A549 (cell line): ENCODE measurements at regions not wholly inside any gene's neighbourhood (a gene's known extent, or its start where the extent isn't known, plus 50 kb on each side); places are given as distances from the start of the nearest gene placed in this dataset.

ENCODE experiments used
- ATAC-seq, 2 experiments: fragments of 200-7000 bp in 1 of 2; fragments of >200 bp in 1 of 2; cut with Nextera tagmentation in 1 of 2; cut with Tn5 transposase in 1 of 2; 3 replicates each; pipeline versions ENCODE4 v1.8.0 to v1.9.1; 2018 to 2020; ENCODE audit warnings: mild to moderate bottlenecking in 1 of 2, moderate library complexity in 1 of 2
- CTCF ChIA-PET: fragments of 300-600 bp; sonication (Branson Sonifier 250); formaldehyde crosslinking; extraction: SDS; loops from one replicate; lab custom pipeline; 2021; ENCODE audit warnings: antibody characterized with exemption, inconsistent platforms; lab: Yijun Ruan, JAX
- POLR2A ChIA-PET: fragments of 350-600 bp; formaldehyde crosslinking; extraction: SDS; loops from one replicate; lab custom pipeline; 2021; ENCODE audit warnings: antibody characterized with exemption, inconsistent platforms; lab: Yijun Ruan, JAX
- DNase-seq, 2 experiments: peaks; one replicate each; pipeline versions ENCODE4 v3.0.0 to v3.0.0-alpha.2; 2011 to 2016; ENCODE audit warnings: low read depth in 1 of 2, low spot score in 1 of 2
- FAIRE-seq: peaks from 2 replicates; lab custom pipeline; 2011; peaks lifted over from hg19 to GRCh38; lab: Jason Lieb, UNC
- H3K27ac ChIP-seq, 2 experiments: fragments of >200 bp; sonication (Bioruptor Twin); formaldehyde crosslinking; 3 replicates each; pipeline ENCODE4 v1.5.1; 2016 to 2017
- H3K4me1 ChIP-seq: fragments of >200 bp; sonication (Bioruptor Twin); formaldehyde crosslinking; 3 replicates; pipeline ENCODE4 v1.6.1; 2016
- H3K4me2 ChIP-seq: fragments of >200 bp; sonication (Bioruptor Twin); formaldehyde crosslinking; 3 replicates; pipeline ENCODE4 v1.6.1; 2016
- H3K4me3 ChIP-seq: fragments of >200 bp; sonication (Bioruptor Twin); formaldehyde crosslinking; 3 replicates; pipeline ENCODE4 v1.5.1; 2016
- H3K9me3 ChIP-seq: fragments of >200 bp; sonication (Bioruptor Twin); formaldehyde crosslinking; 3 replicates; pipeline ENCODE4 v1.6.1; 2016
- BHLHE40 ChIP-seq: IDR thresholded peaks from 2 replicates; pipeline ENCODE4 v1.6.1; 2012; ENCODE audit warnings: low read depth, low read length, inconsistent platforms
- CBX2 ChIP-seq: fragments of 200-600 bp; sonication (generic); IDR thresholded peaks from 2 replicates; pipeline ENCODE4 v1.6.1; 2016; ENCODE audit warnings: low read depth, mild to moderate bottlenecking, borderline replicate concordance
- CHD2 ChIP-seq: fragments of 150-350 bp; IDR thresholded peaks from 2 replicates; pipeline ENCODE4 v1.6.1; 2014; ENCODE audit warnings: low read length; ENCODE audit not compliant: partially characterized antibody
- CHD4 ChIP-seq: fragments of 200-600 bp; sonication (generic); IDR thresholded peaks from 2 replicates; pipeline ENCODE4 v1.6.1; 2016; ENCODE audit warnings: antibody characterized with exemption, mild to moderate bottlenecking, borderline replicate concordance
- ELK1 ChIP-seq: fragments of 150-350 bp; IDR thresholded peaks from 2 replicates; pipeline ENCODE4 v1.6.1; 2014; ENCODE audit warnings: low read depth, mild to moderate bottlenecking, low read length
- FOSL2 ChIP-seq, 2 experiments: fragments of 450-650 bp in 1 of 2; fragments of >200 bp in 1 of 2; sonication (Bioruptor Twin) in 1 of 2; formaldehyde crosslinking; IDR thresholded peaks; 2 replicates each; pipeline versions ENCODE4 v1.5.0 to v1.6.1; 2016 to 2020; ENCODE audit warnings: mild to moderate bottlenecking in 1 of 2, moderate library complexity in 1 of 2
- HOXB13 ChIP-seq: fragments of 250-450 bp; sonication (Bioruptor Pico); IDR thresholded peaks from 2 replicates; pipeline ENCODE4 v1.5.0; 2020; ENCODE audit warnings: low read depth, mild to moderate bottlenecking, moderate library complexity
- MAFK ChIP-seq: fragments of 450-650 bp; IDR thresholded peaks from 2 replicates; pipeline ENCODE4 v1.6.1; 2014; ENCODE audit not compliant: partially characterized antibody
- MYC ChIP-seq: IDR thresholded peaks from 2 replicates; pipeline ENCODE4 v1.6.1; 2012; ENCODE audit warnings: mild to moderate bottlenecking, inconsistent platforms, low read length, improper control_type of control experiment, borderline replicate concordance
- NPAS2 ChIP-seq: fragments of 250-450 bp; sonication (Bioruptor Pico); IDR thresholded peaks from 2 replicates; pipeline ENCODE4 v1.8.0; 2022; ENCODE audit warnings: mild to moderate bottlenecking, moderate library complexity, borderline replicate concordance
- PBX3 ChIP-seq: IDR thresholded peaks from 2 replicates; pipeline ENCODE4 v1.6.1; 2012
- PHF8 ChIP-seq: fragments of 200-600 bp; sonication (generic); IDR thresholded peaks from 2 replicates; pipeline ENCODE4 v1.6.1; 2016; ENCODE audit warnings: low read depth, mild to moderate bottlenecking, antibody characterized with exemption, moderate library complexity, borderline replicate concordance
- POLR2AphosphoS2 ChIP-seq: conservative IDR thresholded peaks from 2 replicates; pipeline ENCODE4 v1.6.1; 2012; ENCODE audit warnings: low read length, improper control_type of control experiment, inconsistent platforms
- RNF2 ChIP-seq: fragments of 200-600 bp; sonication (generic); IDR thresholded peaks from 2 replicates; pipeline ENCODE4 v1.6.1; 2016; ENCODE audit warnings: low read depth, mild to moderate bottlenecking, antibody characterized with exemption, moderate library complexity, borderline replicate concordance
- ZFP36 ChIP-seq: fragments of 450-650 bp; IDR thresholded peaks from 2 replicates; pipeline ENCODE4 v1.6.1; 2014; ENCODE audit warnings: borderline replicate concordance; ENCODE audit not compliant: partially characterized antibody
- WGBS: methylation state at CpG from one replicate; pipeline ENCODE4 v1.1.6; 2017; ENCODE audit errors: missing lambda C conversion rate; 5-methylcytosine and 5-hydroxymethylcytosine counted together
- TF ChIP-seq, protein P1 (sequence below): fragments of 200-600 bp; sonication (generic); IDR thresholded peaks from 2 replicates; pipeline ENCODE4 v1.6.1; 2016; ENCODE audit warnings: antibody characterized with exemption, mild to moderate bottlenecking, moderate library complexity

- POLR2A ChIA-PET, result interaction anchor here (0.6 kb wide), 1 partner anchor 12 kb away, joined by 3 read pairs; no protein-coding TSS in a partner anchor
- Histone ChIP-seq H3K4me1 (no peaks in the 10 kb centered on the region), H3K27ac (peak overlapping the region in 1 of 2 experiments; percentile 34; a peak in 1 of 6 replicates), H3K4me2 (no peak overlapping the region), H3K9me3 (peaks cover 6% of the 10 kb centered on the region; the same call in 1 of the 3 replicates), H3K4me3 (no peak overlapping the region)
- DNase-seq (no peak), ATAC-seq (no peak), FAIRE-seq (no peak)
- WGBS, result 78% methylated on average over 5 of the region's 5 CpGs
- CTCF ChIA-PET, result interaction anchor here (1.1 to 2.6 kb wide), 3 partner anchors 8 to 574 kb away, joined by 3 to 10 read pairs (median 3); no protein-coding TSS in a partner anchor
- no peak for TF ChIP-seq CBX2
- TF ChIP-seq NPAS2 (CRISPR knock-in tag), result no peak
- no peak for TF ChIP-seq MYC
- TF ChIP-seq BHLHE40, result no peak
- TF ChIP-seq MAFK, result peak; percentile 2
- TF ChIP-seq ZFP36, result no peak
- TF ChIP-seq HOXB13 (CRISPR knock-in tag), result no peak
Measured at GRCh38 chr2:111691164-111691875, 192.7 kb downstream of the ANAPC1 start.

- CTCF ChIA-PET, result interaction anchor here (0.6 to 0.9 kb wide), 2 partner anchors 10 to 880 kb away, joined by 3 read pairs; no protein-coding TSS in a partner anchor
- Histone ChIP-seq H3K9me3 (peaks cover 6% of the 10 kb centered on the region; the same call in 1 of the 3 replicates), H3K27ac (no peak overlapping the region; a peak in 1 of 6 replicates), H3K4me2 (no peak overlapping the region), H3K4me3 (no peak overlapping the region)
- ATAC-seq (no peak), FAIRE-seq (no peak)
- TF ChIP-seq, protein P1, sequence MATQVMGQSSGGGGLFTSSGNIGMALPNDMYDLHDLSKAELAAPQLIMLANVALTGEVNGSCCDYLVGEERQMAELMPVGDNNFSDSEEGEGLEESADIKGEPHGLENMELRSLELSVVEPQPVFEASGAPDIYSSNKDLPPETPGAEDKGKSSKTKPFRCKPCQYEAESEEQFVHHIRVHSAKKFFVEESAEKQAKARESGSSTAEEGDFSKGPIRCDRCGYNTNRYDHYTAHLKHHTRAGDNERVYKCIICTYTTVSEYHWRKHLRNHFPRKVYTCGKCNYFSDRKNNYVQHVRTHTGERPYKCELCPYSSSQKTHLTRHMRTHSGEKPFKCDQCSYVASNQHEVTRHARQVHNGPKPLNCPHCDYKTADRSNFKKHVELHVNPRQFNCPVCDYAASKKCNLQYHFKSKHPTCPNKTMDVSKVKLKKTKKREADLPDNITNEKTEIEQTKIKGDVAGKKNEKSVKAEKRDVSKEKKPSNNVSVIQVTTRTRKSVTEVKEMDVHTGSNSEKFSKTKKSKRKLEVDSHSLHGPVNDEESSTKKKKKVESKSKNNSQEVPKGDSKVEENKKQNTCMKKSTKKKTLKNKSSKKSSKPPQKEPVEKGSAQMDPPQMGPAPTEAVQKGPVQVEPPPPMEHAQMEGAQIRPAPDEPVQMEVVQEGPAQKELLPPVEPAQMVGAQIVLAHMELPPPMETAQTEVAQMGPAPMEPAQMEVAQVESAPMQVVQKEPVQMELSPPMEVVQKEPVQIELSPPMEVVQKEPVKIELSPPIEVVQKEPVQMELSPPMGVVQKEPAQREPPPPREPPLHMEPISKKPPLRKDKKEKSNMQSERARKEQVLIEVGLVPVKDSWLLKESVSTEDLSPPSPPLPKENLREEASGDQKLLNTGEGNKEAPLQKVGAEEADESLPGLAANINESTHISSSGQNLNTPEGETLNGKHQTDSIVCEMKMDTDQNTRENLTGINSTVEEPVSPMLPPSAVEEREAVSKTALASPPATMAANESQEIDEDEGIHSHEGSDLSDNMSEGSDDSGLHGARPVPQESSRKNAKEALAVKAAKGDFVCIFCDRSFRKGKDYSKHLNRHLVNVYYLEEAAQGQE, result no peak
- TF ChIP-seq RNF2, result no peak
- TF ChIP-seq BHLHE40, result no peak
- TF ChIP-seq PBX3, result no peak
- TF ChIP-seq PHF8, result no peak
- TF ChIP-seq CHD4, result no peak
- no peak for TF ChIP-seq ELK1
- no peak for TF ChIP-seq CHD2
- TF ChIP-seq FOSL2 (IDR thresholded peaks at IDR 0.05), result no peak
- TF ChIP-seq FOSL2 (CRISPR knock-in tag; IDR thresholded peaks at IDR 0.05), result no peak
- TF ChIP-seq HOXB13 (CRISPR knock-in tag), result no peak
- TF ChIP-seq POLR2AphosphoS2, result no peak
- TF ChIP-seq, all 56 proteins: peak for 0
- 75% methylated on average over 2 of the region's 2 CpGs for WGBS
- H3K4me1 ChIP-seq, result no peaks in the 10 kb centered on the region
- POLR2A ChIA-PET, result no interaction called here
- DNase-seq, result no peak
Measured at GRCh38 chr2:111692311-111692710, 191.7 kb downstream of the ANAPC1 start.
